SK-N-SH (cell line): ENCODE measurements at regions not wholly inside any gene's neighbourhood (a gene's known extent, or its start where the extent isn't known, plus 50 kb on each side); places are given as distances from the start of the nearest gene placed in this dataset.

Experiments used
- CTCF ChIA-PET: fragments of 300-600, 350-600 bp; formaldehyde crosslinking; extraction: SDS; loops from one replicate; lab custom pipeline; 2021; lab: Yijun Ruan, JAX
- POLR2A ChIA-PET: fragments of 350-600 bp; sonication (Branson Sonifier 250); formaldehyde crosslinking; extraction: SDS; loops from one replicate; lab custom pipeline; 2020; ENCODE audit warnings: antibody characterized with exemption, inconsistent platforms; lab: Yijun Ruan, JAX
- DNase-seq: peaks from one replicate; pipeline ENCODE4 v3.0.0; 2012
- H2AFZ ChIP-seq: fragments of 200-600 bp; sonication (generic); 2 replicates; pipeline ENCODE4 v1.8.1; 2016; ENCODE audit warnings: antibody characterized with exemption, mild to moderate bottlenecking, low read depth
- H3F3A ChIP-seq: fragments of 200-600 bp; sonication (generic); replicated peaks from 2 replicates; pipeline ENCODE3; 2016; ENCODE audit warnings: antibody characterized with exemption, mild to moderate bottlenecking; ENCODE audit not compliant: insufficient read depth
- H3K27ac ChIP-seq, 2 experiments: fragments of 200-500 bp in 1 of 2; fragments of 200-600 bp in 1 of 2; sonication (Bioruptor generic) in 1 of 2; sonication (generic), shearing (Covaris generic) in 1 of 2; 2 replicates each; pipeline versions ENCODE4 v1.5.1 to v1.6.1; 2014 to 2016; ENCODE audit warnings: low read depth in 2 of 2, inconsistent platforms in 1 of 2, low read length in 1 of 2, mild to moderate bottlenecking in 1 of 2, mixed read lengths in 1 of 2
- H3K27me3 ChIP-seq: fragments of 200-600 bp; sonication (generic), shearing (Covaris generic); 2 replicates; pipeline ENCODE4 v1.6.1; 2016; ENCODE audit warnings: mixed run types; ENCODE audit not compliant: insufficient read depth
- H3K36me3 ChIP-seq, 2 experiments: fragments of 200-500 bp in 1 of 2; fragments of 200-600 bp in 1 of 2; sonication (Bioruptor generic) in 1 of 2; sonication (generic) in 1 of 2; replicated peaks in 1 of 2; 2 replicates each; pipeline versions ENCODE3 to v1.5.1; 2014 to 2016; ENCODE audit warnings: low read length in 1 of 2, mild to moderate bottlenecking in 1 of 2; ENCODE audit not compliant: insufficient read depth in 2 of 2, control insufficient read depth in 1 of 2
- H3K4me1 ChIP-seq, 2 experiments: fragments of 200-500 bp in 1 of 2; fragments of 200-600 bp in 1 of 2; sonication (Bioruptor generic) in 1 of 2; sonication (generic), shearing (Covaris generic) in 1 of 2; 2 replicates each; pipeline versions ENCODE4 v1.5.1 to v1.6.1; 2014 to 2016; ENCODE audit warnings: low read depth in 1 of 2, low read length in 1 of 2, mixed run types in 1 of 2; ENCODE audit not compliant: insufficient read depth in 2 of 2, control insufficient read depth in 1 of 2
- H3K4me2 ChIP-seq: fragments of 200-600 bp; sonication (generic), shearing (Covaris generic); 2 replicates; pipeline ENCODE4 v1.6.1; 2017; ENCODE audit warnings: mixed run types
- H3K4me3 ChIP-seq, 2 experiments: fragments of 200-500 bp in 1 of 2; fragments of 200-600 bp in 1 of 2; sonication (Bioruptor generic) in 1 of 2; sonication (generic), shearing (Covaris generic) in 1 of 2; 2 replicates each; pipeline versions ENCODE4 v1.5.1 to v1.8.1; 2014 to 2016; ENCODE audit warnings: low read depth in 2 of 2, inconsistent platforms in 1 of 2, low read length in 1 of 2, mild to moderate bottlenecking in 1 of 2, mixed read lengths in 1 of 2, moderate library complexity in 1 of 2
- H3K79me2 ChIP-seq: fragments of 200-600 bp; sonication (generic); 2 replicates; pipeline ENCODE4 v1.8.1; 2017; ENCODE audit warnings: mild to moderate bottlenecking; ENCODE audit not compliant: insufficient read depth
- H3K9ac ChIP-seq: fragments of 200-600 bp; sonication (generic); 2 replicates; pipeline ENCODE4 v1.6.1; 2017; ENCODE audit warnings: mixed run types
- H3K9me2 ChIP-seq: fragments of 200-600 bp; sonication (generic); 2 replicates; pipeline ENCODE4 v1.6.1; 2017; ENCODE audit warnings: mixed run types
- H3K9me3 ChIP-seq: fragments of 200-600 bp; sonication (generic); 2 replicates; pipeline ENCODE4 v1.6.1; 2017; ENCODE audit warnings: mixed run types, mild to moderate bottlenecking, moderate library complexity
- H4K20me1 ChIP-seq: fragments of 200-600 bp; sonication (generic); 2 replicates; pipeline ENCODE4 v1.6.1; 2017; ENCODE audit warnings: mild to moderate bottlenecking, mixed run types; ENCODE audit not compliant: insufficient read depth
- CHD2 ChIP-seq: fragments of 150-350 bp; IDR thresholded peaks from 2 replicates; pipeline ENCODE4 v1.6.1; 2018; ENCODE audit warnings: low read length; ENCODE audit not compliant: partially characterized antibody
- ELF1 ChIP-seq: IDR thresholded peaks from 2 replicates; pipeline ENCODE4 v1.4.0; 2012
- EP300 ChIP-seq, 2 experiments: IDR thresholded peaks; 2 replicates each; pipeline versions ENCODE4 v1.4.0 to v1.6.1; 2012; ENCODE audit warnings: borderline replicate concordance in 1 of 2, low read depth in 1 of 2, low read length in 1 of 2
- EZH2phosphoT487 ChIP-seq: fragments of 200-600 bp; sonication (generic); IDR thresholded peaks from 2 replicates; pipeline ENCODE4 v1.6.1; 2017; ENCODE audit warnings: low read depth, mixed run types, mild to moderate bottlenecking, antibody characterized with exemption, moderate library complexity, borderline replicate concordance
- FOSL2 ChIP-seq: IDR thresholded peaks from 2 replicates; pipeline ENCODE4 v1.4.0; 2012; ENCODE audit warnings: low read depth, mild to moderate bottlenecking, moderate library complexity, borderline replicate concordance
- FOXJ3 ChIP-seq: sonication (generic); formaldehyde crosslinking; IDR thresholded peaks from 2 replicates; pipeline ENCODE4 v1.5.1; 2020; ENCODE audit warnings: mild to moderate bottlenecking, missing genetic modification reagents
- FOXM1 ChIP-seq: IDR thresholded peaks from 2 replicates; pipeline ENCODE4 v1.4.0; 2012; ENCODE audit warnings: low read depth, mild to moderate bottlenecking
- GABPA ChIP-seq: IDR thresholded peaks from 2 replicates; pipeline ENCODE4 v1.4.0; 2012; ENCODE audit warnings: low read depth, mild to moderate bottlenecking
- IRF3 ChIP-seq: fragments of 150-350 bp; IDR thresholded peaks from 2 replicates; pipeline ENCODE4 v1.6.1; 2016; ENCODE audit warnings: mild to moderate bottlenecking, low read depth, low read length
- MEF2A ChIP-seq: IDR thresholded peaks from 2 replicates; pipeline ENCODE4 v1.4.0; 2012; ENCODE audit warnings: low read depth, borderline replicate concordance
- POLR2AphosphoS5 ChIP-seq: IDR thresholded peaks from 2 replicates; pipeline ENCODE4 v1.6.1; 2012; ENCODE audit warnings: low read depth, low read length
- RAD21 ChIP-seq: IDR thresholded peaks from 2 replicates; pipeline ENCODE4 v1.6.1; 2012; ENCODE audit warnings: mild to moderate bottlenecking, low read length
- RCOR1 ChIP-seq: fragments of 150-350 bp; IDR thresholded peaks from 2 replicates; pipeline ENCODE4 v1.6.1; 2017; ENCODE audit warnings: antibody characterized with exemption, low read length
- RFX5 ChIP-seq: IDR thresholded peaks from 2 replicates; pipeline ENCODE4 v1.6.1; 2012; ENCODE audit warnings: mild to moderate bottlenecking, improper control_type of control experiment, low read length
- RXRA ChIP-seq: IDR thresholded peaks from 2 replicates; pipeline ENCODE4 v1.4.0; 2012; ENCODE audit warnings: low read depth, mild to moderate bottlenecking, borderline replicate concordance
- TAF1 ChIP-seq: IDR thresholded peaks from 2 replicates; pipeline ENCODE4 v1.6.1; 2012; ENCODE audit warnings: low read depth, mild to moderate bottlenecking, low read length, moderate library complexity, borderline replicate concordance
- WGBS: methylation state at CpG from one replicate; pipeline ENCODE4 v1.1.6; 2017; ENCODE audit warnings: low lambda C conversion rate; 5-methylcytosine and 5-hydroxymethylcytosine counted together
- TF ChIP-seq, protein P1 (sequence below): IDR thresholded peaks from 2 replicates; pipeline ENCODE4 v1.4.0; 2012; ENCODE audit warnings: low read depth, borderline replicate concordance
- TF ChIP-seq, protein P2 (sequence below): fragments of 200-600 bp; sonication (generic); IDR thresholded peaks from 2 replicates; pipeline ENCODE4 v1.6.1; 2017; ENCODE audit warnings: antibody characterized with exemption, mild to moderate bottlenecking, moderate library complexity
- TF ChIP-seq, protein P3 (sequence below): IDR thresholded peaks from 2 replicates; pipeline ENCODE4 v1.4.0; 2012; ENCODE audit warnings: low read depth
- TF ChIP-seq, protein P4 (sequence below): IDR thresholded peaks from 2 replicates; pipeline ENCODE4 v1.6.1; 2012; ENCODE audit warnings: mild to moderate bottlenecking, low read depth, low read length, moderate library complexity

- no peak for TF ChIP-seq EP300 (IDR thresholded peaks at IDR 0.05; ENCODE audit: borderline replicate concordance in 1 of 2, low read depth in 1 of 2, low read length in 1 of 2)
- TF ChIP-seq ELF1: no peak
- TF ChIP-seq, protein P1, sequence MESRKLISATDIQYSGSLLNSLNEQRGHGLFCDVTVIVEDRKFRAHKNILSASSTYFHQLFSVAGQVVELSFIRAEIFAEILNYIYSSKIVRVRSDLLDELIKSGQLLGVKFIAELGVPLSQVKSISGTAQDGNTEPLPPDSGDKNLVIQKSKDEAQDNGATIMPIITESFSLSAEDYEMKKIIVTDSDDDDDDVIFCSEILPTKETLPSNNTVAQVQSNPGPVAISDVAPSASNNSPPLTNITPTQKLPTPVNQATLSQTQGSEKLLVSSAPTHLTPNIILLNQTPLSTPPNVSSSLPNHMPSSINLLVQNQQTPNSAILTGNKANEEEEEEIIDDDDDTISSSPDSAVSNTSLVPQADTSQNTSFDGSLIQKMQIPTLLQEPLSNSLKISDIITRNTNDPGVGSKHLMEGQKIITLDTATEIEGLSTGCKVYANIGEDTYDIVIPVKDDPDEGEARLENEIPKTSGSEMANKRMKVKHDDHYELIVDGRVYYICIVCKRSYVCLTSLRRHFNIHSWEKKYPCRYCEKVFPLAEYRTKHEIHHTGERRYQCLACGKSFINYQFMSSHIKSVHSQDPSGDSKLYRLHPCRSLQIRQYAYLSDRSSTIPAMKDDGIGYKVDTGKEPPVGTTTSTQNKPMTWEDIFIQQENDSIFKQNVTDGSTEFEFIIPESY: no peak
- TF ChIP-seq CHD2: no peak
- TF ChIP-seq, all 33 proteins: peak for 0
Measured at GRCh38 chr13:91203430-91203829, 144.1 kb upstream of the MIR17HG start (continued).

DNA sequence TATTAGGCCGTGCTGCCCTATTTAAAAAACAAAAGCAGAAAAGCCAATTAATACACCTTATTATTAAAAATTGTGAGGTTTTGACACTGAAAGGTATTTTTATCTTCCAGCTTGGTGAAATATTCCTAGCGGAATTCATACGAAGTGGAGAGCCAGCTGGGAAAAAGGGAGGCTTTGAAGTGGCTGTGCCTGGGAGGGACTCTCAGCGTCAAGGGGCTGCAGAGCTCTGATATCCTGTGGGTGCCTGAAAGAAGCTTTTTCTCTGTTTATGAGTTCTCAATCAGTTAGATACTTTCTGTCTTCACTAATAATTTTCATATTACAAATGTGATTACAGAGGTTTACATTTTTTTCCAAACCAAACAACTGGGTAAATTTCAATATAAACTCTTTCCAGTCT, 140.2 kb upstream of the MIR17HG start:
- DNase-seq: no peak
- Histone ChIP-seq H2AFZ (no peak overlapping the region), H3K9ac (no peak overlapping the region), H3K4me3 (no peak overlapping the region), H3F3A (no peaks in the 10 kb centered on the region), H3K36me3 (no peaks in the 10 kb centered on the region), H3K4me1 (no peaks in the 10 kb centered on the region), H3K9me2 (peaks cover 3% of the 10 kb centered on the region; the same call in 1 of the 2 replicates), H3K27me3 (no peaks in the 10 kb centered on the region), H3K79me2 (no peaks in the 10 kb centered on the region), H3K4me2 (no peak overlapping the region), H3K9me3 (no peaks in the 10 kb centered on the region), H3K27ac (no peak overlapping the region), H4K20me1 (no peaks in the 10 kb centered on the region)
- ChIA-PET CTCF (interaction anchor here (1.5 kb wide), 1 partner anchor 41 kb away, joined by 3 read pairs; no protein-coding TSS in a partner anchor), POLR2A (no interaction called here)
- TF ChIP-seq EZH2phosphoT487: no peak
- TF ChIP-seq MEF2A: no peak
- TF ChIP-seq CHD2: no peak
- TF ChIP-seq FOXJ3 (CRISPR knock-in tag): no peak
- no peak for TF ChIP-seq IRF3
- no peak for TF ChIP-seq GABPA
- no peak for TF ChIP-seq RXRA
- TF ChIP-seq, protein P2, sequence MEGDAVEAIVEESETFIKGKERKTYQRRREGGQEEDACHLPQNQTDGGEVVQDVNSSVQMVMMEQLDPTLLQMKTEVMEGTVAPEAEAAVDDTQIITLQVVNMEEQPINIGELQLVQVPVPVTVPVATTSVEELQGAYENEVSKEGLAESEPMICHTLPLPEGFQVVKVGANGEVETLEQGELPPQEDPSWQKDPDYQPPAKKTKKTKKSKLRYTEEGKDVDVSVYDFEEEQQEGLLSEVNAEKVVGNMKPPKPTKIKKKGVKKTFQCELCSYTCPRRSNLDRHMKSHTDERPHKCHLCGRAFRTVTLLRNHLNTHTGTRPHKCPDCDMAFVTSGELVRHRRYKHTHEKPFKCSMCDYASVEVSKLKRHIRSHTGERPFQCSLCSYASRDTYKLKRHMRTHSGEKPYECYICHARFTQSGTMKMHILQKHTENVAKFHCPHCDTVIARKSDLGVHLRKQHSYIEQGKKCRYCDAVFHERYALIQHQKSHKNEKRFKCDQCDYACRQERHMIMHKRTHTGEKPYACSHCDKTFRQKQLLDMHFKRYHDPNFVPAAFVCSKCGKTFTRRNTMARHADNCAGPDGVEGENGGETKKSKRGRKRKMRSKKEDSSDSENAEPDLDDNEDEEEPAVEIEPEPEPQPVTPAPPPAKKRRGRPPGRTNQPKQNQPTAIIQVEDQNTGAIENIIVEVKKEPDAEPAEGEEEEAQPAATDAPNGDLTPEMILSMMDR: no peak
- TF ChIP-seq RFX5: no peak
- TF ChIP-seq FOSL2: no peak
- TF ChIP-seq TAF1: no peak
- no peak for TF ChIP-seq RCOR1
- TF ChIP-seq, protein P3, sequence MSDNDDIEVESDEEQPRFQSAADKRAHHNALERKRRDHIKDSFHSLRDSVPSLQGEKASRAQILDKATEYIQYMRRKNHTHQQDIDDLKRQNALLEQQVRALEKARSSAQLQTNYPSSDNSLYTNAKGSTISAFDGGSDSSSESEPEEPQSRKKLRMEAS: no peak
- TF ChIP-seq POLR2AphosphoS5: no peak
- TF ChIP-seq RAD21: no peak
- TF ChIP-seq, protein P4, sequence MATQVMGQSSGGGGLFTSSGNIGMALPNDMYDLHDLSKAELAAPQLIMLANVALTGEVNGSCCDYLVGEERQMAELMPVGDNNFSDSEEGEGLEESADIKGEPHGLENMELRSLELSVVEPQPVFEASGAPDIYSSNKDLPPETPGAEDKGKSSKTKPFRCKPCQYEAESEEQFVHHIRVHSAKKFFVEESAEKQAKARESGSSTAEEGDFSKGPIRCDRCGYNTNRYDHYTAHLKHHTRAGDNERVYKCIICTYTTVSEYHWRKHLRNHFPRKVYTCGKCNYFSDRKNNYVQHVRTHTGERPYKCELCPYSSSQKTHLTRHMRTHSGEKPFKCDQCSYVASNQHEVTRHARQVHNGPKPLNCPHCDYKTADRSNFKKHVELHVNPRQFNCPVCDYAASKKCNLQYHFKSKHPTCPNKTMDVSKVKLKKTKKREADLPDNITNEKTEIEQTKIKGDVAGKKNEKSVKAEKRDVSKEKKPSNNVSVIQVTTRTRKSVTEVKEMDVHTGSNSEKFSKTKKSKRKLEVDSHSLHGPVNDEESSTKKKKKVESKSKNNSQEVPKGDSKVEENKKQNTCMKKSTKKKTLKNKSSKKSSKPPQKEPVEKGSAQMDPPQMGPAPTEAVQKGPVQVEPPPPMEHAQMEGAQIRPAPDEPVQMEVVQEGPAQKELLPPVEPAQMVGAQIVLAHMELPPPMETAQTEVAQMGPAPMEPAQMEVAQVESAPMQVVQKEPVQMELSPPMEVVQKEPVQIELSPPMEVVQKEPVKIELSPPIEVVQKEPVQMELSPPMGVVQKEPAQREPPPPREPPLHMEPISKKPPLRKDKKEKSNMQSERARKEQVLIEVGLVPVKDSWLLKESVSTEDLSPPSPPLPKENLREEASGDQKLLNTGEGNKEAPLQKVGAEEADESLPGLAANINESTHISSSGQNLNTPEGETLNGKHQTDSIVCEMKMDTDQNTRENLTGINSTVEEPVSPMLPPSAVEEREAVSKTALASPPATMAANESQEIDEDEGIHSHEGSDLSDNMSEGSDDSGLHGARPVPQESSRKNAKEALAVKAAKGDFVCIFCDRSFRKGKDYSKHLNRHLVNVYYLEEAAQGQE: no peak
- TF ChIP-seq FOXM1: no peak
- 72% methylated on average over 4 of the region's 4 CpGs for WGBS
